ENCODE measurements at regions not wholly inside any gene's neighbourhood (a gene's known extent, or its start where the extent isn't known, plus 50 kb on each side); places are given as distances from the start of the nearest gene placed in this dataset.

GRCh38 chr21:15164273-15164672 is 99.5 kb upstream of the NRIP1 start:
- TF ChIP-seq CTCF (IDR thresholded peaks at IDR 0.05) (no peak), EZH2 (IDR thresholded peaks at IDR 0.05) (no peak)

Data from neural progenitor cell (in vitro differentiated cells).